ENCODE measurements at regions not wholly inside any gene's neighbourhood (a gene's known extent, or its start where the extent isn't known, plus 50 kb on each side); places are given as distances from the start of the nearest gene placed in this dataset.
"Not testable (repeated sequence)": the region's sequence is repeated elsewhere in the genome, so short reads cannot be mapped to it uniquely, and the experiment has no call there.

GRCh38 chr10:9043466-9043865 lies 989.0 kb downstream of the GATA3 start:
- no peak overlapping the region for H3K4me3 ChIP-seq
- FAIRE-seq: no peak
- H3K9me3 ChIP-seq: no peaks in the 10 kb centered on the region
- no peaks in the 10 kb centered on the region for H3K27me3 ChIP-seq
- no peak for DNase-seq
- intact Hi-C loops (cut with DNase I): no loop called here
- H3K36me3 ChIP-seq: no peaks in the 10 kb centered on the region
- H3K4me1 ChIP-seq: no peaks in the 10 kb centered on the region
- TF ChIP-seq CTCF (IDR thresholded peaks at IDR 0.05): no peak
- H3K27ac ChIP-seq: no peak overlapping the region
- no peak for ATAC-seq
- 53 to 60% methylated on average over 2 of the region's 2 CpGs for WGBS, 2 donors

GRCh38 chr10:9045311-9045710 lies 990.8 kb downstream of the GATA3 start:
- no peak overlapping the region for H3K4me3 ChIP-seq
- H3K4me1 ChIP-seq: no peaks in the 10 kb centered on the region
- no peaks in the 10 kb centered on the region for H3K27me3 ChIP-seq
- H3K9me3 ChIP-seq: no peaks in the 10 kb centered on the region
- FAIRE-seq (no peak), ATAC-seq (no peak), DNase-seq (no peak)
- H3K27ac ChIP-seq: no peak overlapping the region
- H3K36me3 ChIP-seq: no peaks in the 10 kb centered on the region
- TF ChIP-seq CTCF (IDR thresholded peaks at IDR 0.05): no peak
- intact Hi-C loops (cut with DNase I): no loop called here

- H3K9me3 ChIP-seq: no peaks in the 10 kb centered on the region
- H3K4me3 ChIP-seq: no peak overlapping the region
- H3K36me3 ChIP-seq: no peaks in the 10 kb centered on the region
- no peak for DNase-seq
- ATAC-seq: no peak
- peaks cover 0 to 3% (median 0%) of the 10 kb centered on the region in 4 donors for H3K27me3 ChIP-seq
- TF ChIP-seq CTCF (IDR thresholded peaks at IDR 0.05): no peak
- H3K27ac ChIP-seq: no peak overlapping the region
- H3K4me1 ChIP-seq: no peaks in the 10 kb centered on the region
- FAIRE-seq: no peak
- intact Hi-C loops (cut with DNase I): no loop called here
Measured at GRCh38 chr10:9051328-9051974, 997.0 kb downstream of the GATA3 start.

GRCh38 chr10:9052767-9053166 lies 998.3 kb downstream of the GATA3 start:
- 54 to 56% methylated on average over 1 of the region's 1 CpG for WGBS, 2 donors
- DNase-seq: no peak
- no peak for TF ChIP-seq CTCF (IDR thresholded peaks at IDR 0.05)
- no peak overlapping the region for H3K4me3 ChIP-seq
- no peak overlapping the region for H3K27ac ChIP-seq
- no peaks in the 10 kb centered on the region for H3K9me3 ChIP-seq
- intact Hi-C loops (cut with DNase I): no loop called here
- H3K4me1 ChIP-seq: no peaks in the 10 kb centered on the region
- H3K27me3 ChIP-seq: peaks cover 0 to 3% (median 0%) of the 10 kb centered on the region in 4 donors
- no peak for ATAC-seq
- FAIRE-seq: no peak
- H3K36me3 ChIP-seq: no peaks in the 10 kb centered on the region

- intact Hi-C loops (cut with DNase I): no loop called here
- no peaks in the 10 kb centered on the region for H3K36me3 ChIP-seq
- H3K9me3 ChIP-seq: no peaks in the 10 kb centered on the region
- ATAC-seq (no peak), FAIRE-seq (no peak), DNase-seq (peak in 1 of 6 donors; percentile 41)
- peaks cover 0 to 3% (median 0%) of the 10 kb centered on the region in 4 donors for H3K27me3 ChIP-seq
- TF ChIP-seq CTCF (IDR thresholded peaks at IDR 0.05): no peak
- no peaks in the 10 kb centered on the region for H3K4me1 ChIP-seq
- WGBS, 2 donors: 73 to 77% methylated on average over 11 of the region's 11 CpGs
- no peak overlapping the region for H3K4me3 ChIP-seq
- no peak overlapping the region for H3K27ac ChIP-seq
Measured at GRCh38 chr10:9056521-9056920, 1002.0 kb downstream of the GATA3 start.

- H3K27ac ChIP-seq; ATAC-seq; DNase-seq; H3K27me3 ChIP-seq; H3K4me3 ChIP-seq; intact Hi-C loops (cut with DNase I); H3K36me3 ChIP-seq; FAIRE-seq; H3K4me1 ChIP-seq; H3K9me3 ChIP-seq: not testable (repeated sequence)
- 70 to 78% methylated on average over 17 of the region's 17 CpGs for WGBS, 2 donors
Measured at GRCh38 chr10:9057293-9057692, 1002.8 kb downstream of the GATA3 start.
